ENCODE measurements at regions not wholly inside any gene's neighbourhood (a gene's known extent, or its start where the extent isn't known, plus 50 kb on each side); places are given as distances from the start of the nearest gene placed in this dataset.

DNA sequence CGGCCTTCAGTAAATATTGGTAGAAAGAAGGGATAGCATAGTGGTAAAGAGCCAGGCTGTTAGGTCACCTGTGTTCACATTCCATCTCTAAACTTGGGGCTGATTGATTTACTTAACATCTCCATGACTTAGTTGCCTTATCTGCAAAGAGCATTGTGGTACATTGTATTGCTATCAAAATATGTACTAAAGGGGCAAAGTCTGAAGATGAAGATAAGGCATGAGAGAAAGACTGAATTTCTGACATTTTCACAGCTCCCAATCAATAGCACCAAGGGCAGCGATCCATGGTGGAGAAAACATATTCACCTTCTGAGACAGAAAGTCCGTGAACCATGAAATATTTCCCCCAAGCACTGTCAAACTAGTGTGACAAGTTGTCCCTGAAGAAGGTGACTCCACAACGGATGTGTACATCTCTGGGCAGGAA lies 223.3 kb upstream of the STXBP5 start:
- TF ChIP-seq, protein P1, sequence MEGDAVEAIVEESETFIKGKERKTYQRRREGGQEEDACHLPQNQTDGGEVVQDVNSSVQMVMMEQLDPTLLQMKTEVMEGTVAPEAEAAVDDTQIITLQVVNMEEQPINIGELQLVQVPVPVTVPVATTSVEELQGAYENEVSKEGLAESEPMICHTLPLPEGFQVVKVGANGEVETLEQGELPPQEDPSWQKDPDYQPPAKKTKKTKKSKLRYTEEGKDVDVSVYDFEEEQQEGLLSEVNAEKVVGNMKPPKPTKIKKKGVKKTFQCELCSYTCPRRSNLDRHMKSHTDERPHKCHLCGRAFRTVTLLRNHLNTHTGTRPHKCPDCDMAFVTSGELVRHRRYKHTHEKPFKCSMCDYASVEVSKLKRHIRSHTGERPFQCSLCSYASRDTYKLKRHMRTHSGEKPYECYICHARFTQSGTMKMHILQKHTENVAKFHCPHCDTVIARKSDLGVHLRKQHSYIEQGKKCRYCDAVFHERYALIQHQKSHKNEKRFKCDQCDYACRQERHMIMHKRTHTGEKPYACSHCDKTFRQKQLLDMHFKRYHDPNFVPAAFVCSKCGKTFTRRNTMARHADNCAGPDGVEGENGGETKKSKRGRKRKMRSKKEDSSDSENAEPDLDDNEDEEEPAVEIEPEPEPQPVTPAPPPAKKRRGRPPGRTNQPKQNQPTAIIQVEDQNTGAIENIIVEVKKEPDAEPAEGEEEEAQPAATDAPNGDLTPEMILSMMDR (IDR thresholded peaks at IDR 0.05): no peak
- WGBS (ENCODE audit: insufficient coverage): 93% methylated on average over 3 of the region's 4 CpGs

DNA sequence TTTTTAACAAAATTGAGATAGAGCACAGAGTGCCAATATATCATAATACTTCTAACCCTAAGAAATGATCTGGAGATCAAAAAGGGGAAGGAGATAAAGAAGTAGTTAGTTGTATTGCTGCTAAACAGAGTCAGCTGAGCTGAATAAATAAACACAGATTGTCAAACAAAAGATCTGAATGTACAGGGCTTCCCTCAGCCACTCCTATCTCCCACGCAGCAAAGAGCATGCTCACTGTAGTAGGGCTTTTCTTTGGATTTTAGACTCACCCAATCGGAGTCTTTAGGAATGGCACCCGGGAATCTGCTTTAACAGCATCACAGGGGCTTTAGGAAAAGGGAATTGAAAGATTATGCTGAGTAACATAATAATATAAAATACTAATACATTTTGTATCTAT lies 222.2 kb upstream of the STXBP5 start:
- H3K4me1 Mint-ChIP-seq: no peaks in the 10 kb centered on the region
- no peaks in the 10 kb centered on the region for H3K27me3 ChIP-seq (ENCODE audit: control insufficient read depth in 2 of 2, insufficient read depth in 2 of 2, low read length in 2 of 2)
- H3K79me2 ChIP-seq (ENCODE audit: insufficient read depth, low read length): no peaks in the 10 kb centered on the region
- no peaks in the 10 kb centered on the region for H3K36me3 Mint-ChIP-seq
- no CpG with 5 or more reads among the region's 3 CpGs for WGBS (ENCODE audit: insufficient coverage)
- H3K27me3 Mint-ChIP-seq (ENCODE audit: low read depth in 3 of 3): no peaks in the 10 kb centered on the region
- intact Hi-C loops (cut with micrococcal nuclease): no loop called here
- H3K4me3 ChIP-seq (replicated peaks in 1 of 3; ENCODE audit: low read depth in 2 of 3, low read length in 3 of 3): no peak overlapping the region
- H3K9ac ChIP-seq (ENCODE audit: insufficient read depth, low read length, poor library complexity, severe bottlenecking): no peak overlapping the region
- no peak overlapping the region for H3K27ac ChIP-seq (ENCODE audit: low read depth in 1 of 2, low read length in 2 of 2)
- H3K4me3 Mint-ChIP-seq: no peak overlapping the region
- peaks cover 0 to 5% (median under 1%) of the 10 kb centered on the region in 7 donors for H3K9me3 Mint-ChIP-seq
- no peaks in the 10 kb centered on the region for H3K9me3 ChIP-seq (replicated peaks in 1 of 2; ENCODE audit: control insufficient read depth in 1 of 2, insufficient read depth in 1 of 2, low read length in 2 of 2)
- DNase-seq: no peak
- TF ChIP-seq, protein P1 (IDR thresholded peaks at IDR 0.05): no peak
- no peak overlapping the region for H2AFZ ChIP-seq (ENCODE audit: insufficient read depth, low read depth, low read length, poor library complexity, severe bottlenecking)
- H3K4me1 ChIP-seq (ENCODE audit: control insufficient read depth in 1 of 2, insufficient read depth in 2 of 2, low read length in 2 of 2): no peaks in the 10 kb centered on the region
- no peaks in the 10 kb centered on the region for H4K20me1 ChIP-seq (ENCODE audit: insufficient read depth, low read length)
- H3K36me3 ChIP-seq (replicated peaks in 1 of 2; ENCODE audit: control insufficient read depth in 1 of 2, insufficient read depth in 2 of 2, low read length in 2 of 2): no peaks in the 10 kb centered on the region
- no peak overlapping the region for H3K4me2 ChIP-seq (replicated peaks; ENCODE audit: extremely low read depth, low read length, poor library complexity, severe bottlenecking)
- no peak overlapping the region for H3K27ac Mint-ChIP-seq

More for the DNA sequence above, 223.3 kb upstream of the STXBP5 start:
- H3K36me3 Mint-ChIP-seq: no peaks in the 10 kb centered on the region
- no peak overlapping the region for H3K27ac ChIP-seq (ENCODE audit: low read depth in 1 of 2, low read length in 2 of 2)
- H2AFZ ChIP-seq (ENCODE audit: insufficient read depth, low read depth, low read length, poor library complexity, severe bottlenecking): no peak overlapping the region
- no peak overlapping the region for H3K4me3 Mint-ChIP-seq
- no peaks in the 10 kb centered on the region for H3K4me1 ChIP-seq (ENCODE audit: control insufficient read depth in 1 of 2, insufficient read depth in 2 of 2, low read length in 2 of 2)
- no peaks in the 10 kb centered on the region for H3K4me1 Mint-ChIP-seq
- H4K20me1 ChIP-seq (ENCODE audit: insufficient read depth, low read length): no peaks in the 10 kb centered on the region
- peaks cover 0 to 3% (median 0%) of the 10 kb centered on the region in 3 donors for H3K27me3 Mint-ChIP-seq (ENCODE audit: low read depth in 3 of 3)
- H3K36me3 ChIP-seq (replicated peaks in 1 of 2; ENCODE audit: control insufficient read depth in 1 of 2, insufficient read depth in 2 of 2, low read length in 2 of 2): no peaks in the 10 kb centered on the region
- peaks cover 0 to 2% (median 0%) of the 10 kb centered on the region in 7 donors for H3K9me3 Mint-ChIP-seq
- no peak overlapping the region for H3K27ac Mint-ChIP-seq
- no peaks in the 10 kb centered on the region for H3K9me3 ChIP-seq (replicated peaks in 1 of 2; ENCODE audit: control insufficient read depth in 1 of 2, insufficient read depth in 1 of 2, low read length in 2 of 2)
- H3K9ac ChIP-seq (ENCODE audit: insufficient read depth, low read length, poor library complexity, severe bottlenecking): no peak overlapping the region
- H3K79me2 ChIP-seq (ENCODE audit: insufficient read depth, low read length): no peaks in the 10 kb centered on the region
- intact Hi-C loops (cut with micrococcal nuclease): no loop called here
- DNase-seq: no peak
- no peaks in the 10 kb centered on the region for H3K27me3 ChIP-seq (ENCODE audit: control insufficient read depth in 2 of 2, insufficient read depth in 2 of 2, low read length in 2 of 2)
- no peak overlapping the region for H3K4me2 ChIP-seq (replicated peaks; ENCODE audit: extremely low read depth, low read length, poor library complexity, severe bottlenecking)
- H3K4me3 ChIP-seq (replicated peaks in 1 of 3; ENCODE audit: low read depth in 2 of 3, low read length in 3 of 3): no peak overlapping the region
